Uterus (tissue), 2 donors: ENCODE measurements at regions not wholly inside any gene's neighbourhood (a gene's known extent, or its start where the extent isn't known, plus 50 kb on each side); places are given as distances from the start of the nearest gene placed in this dataset.

Source experiments
- CTCF ChIP-seq, 4 experiments: fragments of 200-600 bp in 2 of 4; fragments of 450-650 bp in 2 of 4; sonication (generic) in 2 of 4; IDR thresholded peaks; one replicate each; pipeline ENCODE4 v1.5.1; 2016 to 2019; ENCODE audit warnings: antibody characterized with exemption in 4 of 4, mild to moderate bottlenecking in 2 of 4, moderate library complexity in 1 of 4
- POLR2A ChIP-seq, 2 donors: fragments of 450-650 bp; IDR thresholded peaks; one replicate each; pipeline ENCODE4 v1.6.1; 2016; ENCODE audit warnings: antibody characterized with exemption in 2 of 2, mild to moderate bottlenecking in 1 of 2, moderate library complexity in 1 of 2

- no peak for TF ChIP-seq CTCF (IDR thresholded peaks at IDR 0.05)
- TF ChIP-seq POLR2A (IDR thresholded peaks at IDR 0.05): no peak
These were observed 134.1 kb upstream of the VRK1 start for GRCh38 chr14:96663076-96663475.
